ENCODE measurements at regions not wholly inside any gene's neighbourhood (a gene's known extent, or its start where the extent isn't known, plus 50 kb on each side); places are given as distances from the start of the nearest gene placed in this dataset.
"Not testable (repeated sequence)": the region's sequence is repeated elsewhere in the genome, so short reads cannot be mapped to it uniquely, and the experiment has no call there.

DNA sequence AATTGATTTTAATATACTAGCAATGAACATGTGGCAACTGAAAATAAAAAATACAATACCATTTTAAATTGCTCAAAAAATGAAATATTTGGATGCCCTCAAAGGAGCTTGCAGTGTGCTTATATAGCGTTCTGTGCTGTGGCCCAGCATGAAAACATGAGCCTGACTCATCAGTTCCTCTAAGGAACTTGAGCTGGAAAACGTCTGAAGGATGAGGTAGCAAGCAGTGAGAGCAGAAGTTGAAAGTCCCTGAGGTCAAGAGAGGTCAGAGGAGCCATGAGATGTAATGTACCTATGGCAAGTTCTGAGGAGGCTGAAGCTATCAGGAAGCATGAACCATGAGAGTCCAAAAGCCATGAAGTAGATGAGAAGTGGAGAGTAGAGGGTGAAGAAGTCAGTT, 59.7 kb downstream of the HMGB3 start:
- no peak for DNase-seq

DNA sequence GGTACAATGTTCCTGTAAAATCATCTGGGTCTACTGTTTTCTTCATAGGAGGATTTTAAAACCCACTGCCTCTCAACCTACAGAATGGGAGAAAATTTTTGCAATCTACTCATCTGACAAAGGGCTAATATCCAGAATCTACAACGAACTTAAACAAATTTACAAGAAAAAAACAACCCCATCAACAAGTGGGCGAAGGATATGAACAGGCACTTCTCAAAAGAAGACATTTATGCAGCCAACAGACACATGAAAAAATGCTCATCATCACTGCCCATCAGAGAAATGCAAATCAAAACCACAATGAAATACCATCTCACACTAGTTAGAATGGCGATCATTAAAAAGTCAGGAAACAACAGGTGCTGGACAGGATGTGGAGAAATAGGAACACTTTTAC, 83.2 kb downstream of the HMGB3 start:
- not testable (repeated sequence) for DNase-seq

DNA sequence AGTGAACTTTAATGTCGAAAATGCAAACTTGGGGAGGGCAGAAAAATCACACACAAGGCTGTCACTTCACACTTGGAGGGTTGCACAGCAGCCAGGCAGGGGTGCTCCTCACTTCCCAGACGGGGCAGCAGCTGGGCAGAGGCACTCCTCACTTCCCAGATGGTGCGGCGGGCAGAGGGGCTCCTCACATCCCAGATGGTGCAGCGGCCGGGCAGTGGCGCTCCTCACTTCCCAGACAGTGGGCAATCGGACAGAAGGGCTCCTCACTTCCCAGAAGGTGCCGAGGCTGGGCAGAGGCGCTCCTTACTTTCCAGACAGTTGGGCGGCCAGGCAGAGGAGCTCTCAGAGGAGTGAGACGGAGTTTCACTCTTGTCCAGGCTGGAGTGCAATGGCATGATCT, 90.6 kb downstream of the HMGB3 start:
- no peak for DNase-seq

DNA sequence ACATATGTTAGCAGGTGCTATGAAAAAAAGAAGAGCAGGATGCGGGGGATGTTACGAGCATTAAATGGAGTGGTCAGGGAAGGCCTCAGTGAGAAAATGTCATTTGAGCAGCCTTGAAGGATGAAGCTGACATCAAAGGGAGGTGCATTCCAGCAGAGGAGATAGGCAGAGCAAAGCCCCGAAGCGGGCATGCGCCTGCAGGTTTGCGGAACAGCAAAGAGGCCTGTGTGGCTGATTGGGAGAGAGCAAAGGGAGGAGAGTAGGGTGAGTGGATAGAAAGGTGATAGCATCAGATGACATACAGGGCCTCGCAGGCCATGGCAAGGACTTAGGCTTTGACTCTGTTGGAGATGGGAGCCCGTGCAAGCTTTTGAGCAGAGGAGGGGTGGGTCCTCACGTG, 95.4 kb upstream of the GPR50 start:
- no peak for DNase-seq

DNA sequence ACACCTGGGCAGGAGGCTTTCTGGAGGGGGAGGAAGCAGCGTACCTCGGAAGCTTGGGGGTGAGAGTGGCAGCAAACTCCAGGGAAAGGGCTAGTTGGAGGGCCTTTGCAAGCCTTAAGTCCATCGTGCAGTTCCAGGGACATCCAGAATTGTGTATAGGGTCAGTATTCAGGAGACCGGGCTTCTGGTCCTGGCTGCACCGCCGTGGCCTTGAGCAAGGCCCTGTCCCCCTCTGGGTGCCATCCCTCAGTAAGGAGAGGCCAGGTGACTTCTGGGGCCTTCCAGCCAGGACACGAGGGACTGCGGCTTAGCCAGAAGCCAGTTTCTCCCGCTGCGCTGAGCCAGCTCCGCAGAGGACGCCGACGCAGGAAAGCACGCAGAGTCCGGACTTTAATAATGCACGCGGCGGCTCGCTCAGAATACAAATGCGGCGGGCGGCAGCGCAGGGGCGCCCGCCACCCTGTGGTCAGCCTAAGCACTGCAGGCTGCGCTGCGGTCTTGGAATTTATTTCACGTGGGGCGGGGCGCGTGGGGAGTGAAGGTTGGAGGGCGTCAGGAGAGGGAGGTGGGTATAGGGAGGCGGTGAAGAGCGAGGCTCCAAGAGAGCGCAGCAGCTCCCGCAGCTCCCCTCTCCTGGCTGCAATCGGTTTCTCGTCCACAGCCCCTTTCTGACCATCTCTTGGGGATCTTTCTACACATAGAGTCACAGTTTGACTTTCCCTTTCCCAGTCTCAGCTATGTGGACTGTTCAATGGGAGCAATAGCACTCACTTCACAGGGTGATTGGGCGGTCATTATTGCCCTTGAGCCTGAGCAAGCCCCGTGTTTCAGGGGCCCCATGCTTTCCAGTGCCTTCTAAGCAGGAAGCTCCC, 94.1 kb upstream of the GPR50 start:
- DNase-seq = peak; percentile 54

DNA sequence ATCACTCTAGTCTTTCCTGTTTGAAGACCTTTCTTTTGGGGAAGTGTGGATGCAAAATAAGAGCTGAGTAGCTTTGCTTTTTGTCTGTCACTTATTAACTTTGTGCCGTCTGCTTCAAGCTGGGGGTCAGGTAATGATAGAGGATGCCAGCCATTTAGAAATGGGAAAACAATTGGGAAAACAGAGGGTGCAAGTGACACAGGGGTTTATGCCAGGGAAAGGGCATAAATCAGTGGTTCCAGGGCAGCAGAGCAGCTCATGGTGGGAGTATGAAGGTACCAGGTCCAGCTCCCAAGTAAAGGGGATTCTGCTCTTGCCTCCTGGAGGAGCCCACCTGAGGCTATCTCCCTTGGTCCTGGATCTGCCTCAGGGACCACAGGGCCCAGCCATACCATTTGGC, 91.9 kb upstream of the GPR50 start:
- no peak for DNase-seq

DNA sequence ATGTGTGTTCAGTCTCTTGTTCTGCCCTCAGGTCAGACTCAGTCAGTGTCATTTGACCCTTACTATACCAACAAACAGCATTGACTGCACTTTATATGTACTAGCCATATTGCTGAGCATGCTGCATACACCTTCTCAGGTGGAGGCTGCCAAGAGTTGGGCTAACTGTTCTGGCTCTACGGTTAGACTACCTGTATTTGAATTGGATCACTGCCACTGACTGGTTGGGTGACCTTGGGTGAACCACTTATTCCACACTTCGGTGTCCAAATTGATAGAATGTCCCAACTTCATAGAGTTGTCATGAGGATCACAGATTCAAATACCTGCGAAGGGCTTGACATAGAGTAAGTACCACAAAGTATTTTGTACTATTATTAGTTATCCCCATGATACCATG, 91.2 kb upstream of the GPR50 start:
- no peak for DNase-seq

DNA sequence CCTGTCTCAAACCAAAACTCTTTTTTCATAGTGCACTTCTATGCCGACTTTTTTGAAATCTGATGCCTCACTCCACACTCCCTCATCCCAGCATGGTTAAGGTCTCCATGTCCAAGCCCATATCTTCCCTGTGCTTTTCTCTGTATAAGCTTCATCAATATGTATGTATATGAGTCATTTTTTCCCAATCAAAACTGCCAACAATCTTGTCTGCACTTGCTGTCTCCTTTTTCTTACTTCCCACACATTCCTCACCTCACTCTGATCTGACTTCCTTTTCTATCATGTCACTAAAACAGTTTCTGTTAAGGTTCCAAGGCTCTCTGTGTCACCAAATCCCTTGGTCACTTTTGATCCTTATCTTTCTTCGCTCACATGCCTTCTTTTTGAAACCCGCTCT, 88.2 kb upstream of the GPR50 start:
- DNase-seq = no peak

DNA sequence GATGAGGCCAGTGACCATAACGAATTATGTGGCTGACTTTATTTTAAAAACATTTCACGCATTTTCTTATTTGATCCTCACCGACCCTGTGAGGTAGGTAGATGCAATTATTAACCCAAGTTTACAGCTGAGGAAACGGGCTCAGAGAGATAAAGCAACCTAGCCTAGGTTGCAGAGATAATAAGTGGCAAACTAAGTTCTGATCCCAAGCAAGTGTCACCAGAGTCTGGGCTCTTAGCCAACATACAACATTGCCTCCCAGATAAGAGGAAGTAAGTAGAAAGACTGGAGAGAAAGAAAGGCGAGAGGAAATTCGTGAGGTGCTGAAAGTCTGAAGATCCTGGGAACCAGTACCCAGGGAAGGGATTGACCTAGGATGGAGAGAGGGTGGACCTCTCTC, 77.4 kb upstream of the GPR50 start:
- DNase-seq = no peak

DNA sequence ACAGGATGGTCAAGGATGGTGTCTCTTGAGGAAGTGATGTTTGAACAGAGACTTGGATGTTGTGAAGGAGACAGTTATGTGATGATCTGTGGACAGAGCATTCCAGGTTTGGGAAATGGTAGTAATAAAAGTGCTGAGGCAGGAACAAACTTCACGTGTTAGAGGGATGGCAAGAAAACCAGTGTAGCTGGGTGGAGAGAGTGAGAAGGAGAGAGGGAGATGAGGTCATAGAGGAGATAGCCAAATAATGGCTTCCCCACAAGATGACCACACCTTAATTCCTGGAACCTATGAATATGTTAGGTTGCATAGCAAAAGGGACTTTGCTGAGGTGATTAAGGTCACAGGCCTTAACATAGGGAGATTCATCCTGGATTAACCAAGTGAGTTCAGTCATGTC, 75.6 kb upstream of the GPR50 start:
- DNase-seq = no peak

DNA sequence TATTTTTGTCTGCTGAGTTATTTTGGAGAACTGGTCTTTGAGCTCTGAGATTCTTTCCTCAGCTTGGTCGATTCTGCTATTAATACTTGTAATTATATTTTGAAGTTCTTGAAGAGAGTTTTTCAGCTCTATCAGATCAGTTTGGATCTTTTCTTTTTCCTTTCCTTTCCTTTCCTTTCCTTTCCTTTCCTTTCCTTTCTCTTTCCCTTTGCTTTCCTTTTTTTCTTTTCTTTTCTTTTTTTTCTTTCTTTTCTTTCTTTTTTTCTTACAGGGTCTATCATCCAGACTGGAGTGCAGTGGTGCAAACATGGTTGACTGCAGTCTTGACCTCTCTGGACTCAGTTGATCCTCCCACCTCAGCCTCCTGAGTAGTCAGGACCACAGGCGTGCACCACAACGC, 63.2 kb upstream of the GPR50 start:
- not testable (repeated sequence) for DNase-seq
